Activated CD4-positive, alpha-beta T cell treated with anti-CD3 and anti-CD28 coated beads, Interleukin-2, amount 50 U/mL, for 16 hours (primary cell): ENCODE measurements at regions not wholly inside any gene's neighbourhood (a gene's known extent, or its start where the extent isn't known, plus 50 kb on each side); places are given as distances from the start of the nearest gene placed in this dataset.

ENCODE experiments used
- DNase-seq: peaks from one replicate; pipeline ENCODE4 v3.0.0-alpha.2; 2020

DNA sequence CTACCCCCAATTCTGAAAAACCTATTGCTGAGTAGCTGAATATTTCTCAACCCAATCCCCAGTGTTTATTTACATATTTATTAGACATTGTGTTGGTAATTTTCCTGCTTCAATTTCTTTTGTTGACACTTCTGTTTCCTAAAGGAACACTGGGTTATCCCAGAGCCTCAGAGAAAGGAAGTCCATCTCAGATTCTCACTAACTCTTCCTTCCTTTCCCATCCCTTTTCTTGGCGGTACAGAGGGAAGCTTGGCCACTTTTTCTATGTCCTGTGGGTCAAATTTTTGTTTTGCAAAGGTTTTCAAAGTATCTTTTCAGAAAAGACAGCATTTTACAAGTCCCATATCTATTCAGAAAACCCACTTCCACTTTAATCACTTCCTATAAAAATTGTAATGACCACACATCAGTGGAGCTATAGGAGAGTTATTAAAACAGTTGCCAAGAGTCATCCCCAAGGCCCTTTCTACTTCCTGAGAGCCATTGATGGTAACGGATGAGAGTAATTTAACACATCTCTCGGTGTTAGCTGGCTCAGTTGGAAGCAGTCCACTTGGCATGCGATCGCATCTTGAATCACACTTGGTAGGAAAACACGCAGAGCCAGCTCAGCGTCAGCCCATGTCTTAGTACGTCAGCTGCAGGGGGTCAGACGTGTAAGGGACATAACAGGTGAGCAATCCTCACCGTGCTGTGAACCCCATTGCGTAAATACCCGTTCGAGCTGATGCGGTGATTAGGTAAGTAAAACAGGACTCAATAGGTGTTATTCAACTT is 231.1 kb upstream of the ADARB2 start:
- no peak for DNase-seq

DNA sequence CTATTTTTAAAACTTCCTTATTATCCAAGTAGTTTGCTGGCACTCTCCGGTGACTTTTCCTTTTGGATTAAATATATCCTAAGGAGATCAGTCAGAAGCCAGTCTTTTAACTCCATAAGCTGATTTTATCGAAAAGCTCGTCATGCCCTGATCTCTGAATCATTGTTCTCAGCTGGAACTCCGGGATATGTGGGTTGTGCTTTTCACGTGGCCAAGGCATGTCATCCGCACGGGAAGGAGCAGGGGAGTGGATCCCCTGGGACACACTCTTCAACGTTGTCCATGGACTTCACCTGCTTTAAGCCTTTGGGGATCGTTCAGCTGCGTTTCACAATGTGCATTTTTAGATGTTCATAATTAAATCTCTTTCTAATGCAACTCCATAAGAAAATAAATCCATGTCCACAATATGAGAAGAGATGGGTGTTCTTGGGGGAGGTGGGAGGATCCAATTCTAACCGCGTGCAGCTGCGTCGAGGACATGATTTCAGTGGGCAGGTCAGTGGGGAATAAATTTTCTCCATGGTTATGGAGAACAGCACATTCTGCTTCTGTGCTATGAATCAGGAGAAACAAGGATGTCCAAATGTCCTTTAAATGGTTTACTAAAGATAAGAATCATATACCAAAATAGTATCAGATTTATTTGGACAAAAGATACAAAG is 229.5 kb upstream of the ADARB2 start:
- DNase-seq: no peak

DNA sequence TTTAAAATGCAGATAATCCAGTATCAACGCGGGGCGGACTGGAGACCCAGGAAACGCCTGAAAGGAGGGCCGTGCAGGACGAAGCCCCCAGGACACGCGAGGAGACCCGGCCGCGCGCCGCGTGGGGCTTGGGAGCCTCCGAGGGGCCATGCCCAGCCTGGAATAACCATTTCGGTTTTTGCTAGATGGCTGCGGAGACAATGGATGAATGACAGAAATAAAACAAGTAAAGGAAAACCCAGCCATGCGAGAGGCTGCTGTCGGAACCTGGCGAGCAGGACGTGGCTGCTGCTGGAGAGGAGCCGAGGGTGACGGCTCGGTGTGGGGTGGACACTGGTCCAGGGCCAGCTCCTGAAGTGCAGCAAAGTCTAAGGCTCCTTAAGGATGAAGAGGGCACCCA is 227.2 kb upstream of the ADARB2 start:
- no peak for DNase-seq

- no peak for DNase-seq
These were observed 226.0 kb upstream of the ADARB2 start for GRCh38 chr10:1963341-1963740.

DNA sequence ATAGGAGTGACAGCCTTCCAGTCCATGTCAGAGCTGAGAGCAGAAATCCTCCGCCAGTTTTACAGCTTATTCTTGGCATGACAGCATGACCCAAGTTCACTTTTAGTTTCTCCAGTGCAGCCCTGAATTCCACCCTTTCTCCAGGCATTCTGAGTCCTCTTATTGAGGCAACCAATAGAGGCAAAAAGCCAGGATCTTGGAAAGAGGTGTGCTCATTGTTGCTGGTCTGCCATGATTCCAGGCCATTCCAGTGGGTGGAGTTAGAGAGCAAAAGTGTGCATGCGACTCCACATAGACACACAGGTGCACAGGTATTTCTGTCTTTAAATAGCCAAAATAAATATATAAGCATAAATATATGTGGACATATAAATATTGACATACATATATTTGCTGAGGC is 224.7 kb upstream of the ADARB2 start:
- no peak for DNase-seq

GRCh38 chr10:1960982-1961381 is 223.7 kb upstream of the ADARB2 start:
- DNase-seq: no peak

GRCh38 chr10:1957057-1957456 is 219.7 kb upstream of the ADARB2 start:
- DNase-seq: no peak

DNA sequence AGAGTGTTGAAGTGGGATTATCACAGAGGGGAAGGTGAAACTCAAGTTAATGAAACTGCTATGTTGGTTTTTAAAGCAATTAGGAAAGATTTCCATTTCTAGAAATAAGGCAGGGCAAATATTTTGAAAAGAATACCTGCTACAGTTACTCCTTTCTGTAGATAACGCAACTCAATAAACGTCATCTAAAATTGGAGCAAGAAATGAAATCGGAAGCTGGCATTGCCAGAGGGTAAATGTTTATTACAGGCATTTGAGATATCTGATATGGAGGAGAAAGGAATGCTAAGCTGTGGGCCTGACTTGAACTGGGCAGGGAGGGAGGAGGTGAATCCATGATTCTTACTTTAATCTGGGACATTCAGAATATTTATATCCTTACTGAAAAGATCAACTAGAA is 217.0 kb upstream of the ADARB2 start:
- DNase-seq: no peak

DNA sequence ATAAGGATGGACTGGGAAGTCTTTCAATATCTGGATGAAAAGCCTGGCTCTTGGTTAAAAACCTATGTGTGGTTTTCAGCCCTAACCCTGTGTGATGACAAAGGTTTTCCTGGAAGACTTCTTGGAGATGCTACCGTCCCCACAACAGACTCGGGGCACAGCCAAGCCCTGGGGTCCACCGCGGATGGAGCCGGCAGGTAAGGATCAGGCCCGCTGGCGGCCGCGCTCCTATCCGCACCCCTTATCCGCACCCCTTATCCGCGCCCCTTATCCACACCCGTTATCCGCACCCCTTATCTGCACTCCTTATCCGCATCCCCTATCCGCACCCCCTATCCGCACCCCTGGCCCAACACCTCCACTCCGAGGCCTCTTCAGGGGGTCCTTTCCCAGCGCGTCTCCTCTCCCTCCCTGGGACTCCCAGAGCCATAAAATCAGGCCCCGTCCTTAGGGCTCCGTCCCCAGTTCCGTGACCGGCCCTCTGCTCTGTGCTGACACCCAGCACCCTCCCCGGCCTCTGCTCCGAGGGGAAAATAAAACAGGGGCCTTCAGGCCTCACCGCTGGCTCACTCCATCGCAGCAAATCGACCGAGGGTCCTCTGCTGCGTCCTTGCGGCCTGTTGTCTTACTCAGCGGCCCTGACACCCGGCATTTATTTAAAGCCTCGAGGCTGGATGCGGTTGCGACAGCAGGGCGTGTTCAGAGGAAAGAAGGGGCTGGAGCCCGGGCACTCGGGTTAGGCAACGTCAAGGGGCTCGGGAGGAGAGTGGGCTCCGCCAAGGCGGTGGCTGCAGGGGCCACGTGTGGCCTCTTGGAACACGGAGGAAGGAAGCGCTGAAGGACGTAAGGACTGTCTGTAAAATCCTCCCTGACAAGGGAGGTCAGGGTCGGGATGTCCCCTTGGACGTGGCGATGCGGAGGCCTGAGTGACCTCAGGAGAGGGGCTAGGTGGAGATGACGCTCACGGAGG is 215.1 kb upstream of the ADARB2 start:
- no peak for DNase-seq

DNA sequence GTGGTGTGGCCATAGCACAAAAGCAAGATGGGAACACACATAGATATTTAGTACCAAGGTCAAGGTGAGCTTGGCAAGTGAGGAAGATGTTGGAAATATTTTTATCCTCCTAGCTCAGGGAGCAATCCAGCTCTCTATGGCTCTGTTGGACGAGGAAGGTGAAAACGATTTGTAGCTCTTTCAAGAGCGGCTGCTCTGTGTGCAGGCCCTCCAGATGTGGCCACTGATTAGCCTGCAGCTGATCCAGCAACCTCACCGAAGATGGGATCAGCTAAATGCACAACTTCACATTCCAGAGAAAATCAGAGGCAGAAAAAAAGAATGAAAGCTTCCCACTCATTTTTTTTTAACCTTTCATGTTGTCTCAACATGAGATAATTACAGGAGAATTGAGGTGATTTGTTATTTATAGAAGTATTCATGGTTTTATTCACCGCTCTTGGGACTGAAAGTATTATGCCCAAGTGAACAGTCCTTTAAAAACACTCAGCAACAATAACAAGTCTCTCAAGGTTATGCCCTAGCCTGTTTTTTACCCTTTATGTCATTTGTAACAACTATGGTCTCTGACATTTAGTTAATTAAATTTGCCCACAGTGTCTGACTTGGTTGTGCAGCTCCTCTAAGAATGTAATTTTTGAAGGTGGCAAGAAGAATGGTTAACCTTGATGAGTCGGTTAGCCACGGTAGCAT is 213.6 kb upstream of the ADARB2 start:
- no peak for DNase-seq

GRCh38 chr10:1947464-1948003 is 210.2 kb upstream of the ADARB2 start:
- no peak for DNase-seq

GRCh38 chr10:1944487-1944886 is 207.2 kb upstream of the ADARB2 start:
- no peak for DNase-seq

DNA sequence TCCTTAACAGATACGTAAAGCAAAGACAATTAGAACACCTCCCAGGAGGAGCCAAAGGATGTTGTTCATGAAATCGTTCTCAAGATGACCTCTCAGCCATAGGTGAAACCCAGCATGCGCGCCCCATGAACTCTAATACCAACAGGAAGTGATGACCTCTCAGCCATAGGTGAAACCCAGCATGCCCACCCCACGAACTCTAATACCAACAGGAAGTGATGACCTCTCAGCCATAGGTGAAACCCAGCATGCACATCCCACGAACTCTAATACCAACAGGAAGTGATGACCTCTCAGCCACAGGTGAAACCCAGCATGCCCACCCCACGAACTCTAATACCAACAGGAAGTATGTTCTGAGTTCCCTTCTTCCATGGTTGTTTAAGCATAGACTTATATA is 205.2 kb upstream of the ADARB2 start:
- no peak for DNase-seq

DNA sequence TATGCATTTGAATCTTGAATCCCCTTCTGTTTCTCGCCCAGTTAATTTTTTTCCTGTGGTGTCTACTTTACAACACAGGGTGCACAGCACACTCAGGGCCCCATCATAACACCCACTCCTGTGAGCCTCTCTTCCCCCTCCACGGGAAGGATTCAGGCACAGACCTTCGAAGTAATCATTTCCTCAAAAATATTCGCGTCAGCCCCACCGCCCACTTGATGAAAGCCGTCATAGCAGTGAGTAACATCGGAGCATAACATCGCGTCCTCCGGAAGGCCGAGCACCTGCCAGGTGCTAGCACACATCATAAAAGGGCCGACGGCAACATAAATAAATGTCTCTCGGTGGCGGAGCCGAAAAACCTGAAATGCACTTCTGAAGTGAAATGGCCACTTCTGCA is 201.7 kb upstream of the ADARB2 start:
- DNase-seq: no peak

- DNase-seq: peak; percentile 8
These were observed 201.0 kb upstream of the ADARB2 start for GRCh38 chr10:1938317-1938716.

- no peak for DNase-seq
These were observed 198.6 kb upstream of the ADARB2 start for GRCh38 chr10:1935912-1936311.

DNA sequence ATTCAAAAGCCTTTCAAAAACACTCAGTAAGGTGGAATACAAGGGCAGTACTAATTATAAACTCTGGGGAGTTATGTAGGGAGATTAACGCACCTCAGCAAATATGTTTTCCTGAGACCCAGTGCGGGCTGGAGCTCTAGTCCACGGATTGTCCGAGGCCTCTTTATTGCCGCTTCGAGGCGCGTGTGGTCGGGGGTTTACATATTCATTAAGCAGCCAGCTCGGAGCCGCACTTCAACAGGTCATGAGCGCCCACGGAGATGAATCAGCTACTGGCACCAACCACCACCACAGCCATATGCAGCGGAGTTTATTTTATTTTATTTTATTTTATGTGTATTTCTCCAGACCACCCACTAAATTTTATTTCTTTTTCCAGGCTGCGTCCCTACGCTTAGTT is 195.9 kb upstream of the ADARB2 start:
- no peak for DNase-seq

- DNase-seq: no peak
These were observed 195.4 kb upstream of the ADARB2 start for GRCh38 chr10:1932692-1933094.

GRCh38 chr10:1928606-1929005 is 191.3 kb upstream of the ADARB2 start:
- DNase-seq: no peak

- no peak for DNase-seq
These were observed 186.7 kb upstream of the ADARB2 start for GRCh38 chr10:1923998-1924397.

DNA sequence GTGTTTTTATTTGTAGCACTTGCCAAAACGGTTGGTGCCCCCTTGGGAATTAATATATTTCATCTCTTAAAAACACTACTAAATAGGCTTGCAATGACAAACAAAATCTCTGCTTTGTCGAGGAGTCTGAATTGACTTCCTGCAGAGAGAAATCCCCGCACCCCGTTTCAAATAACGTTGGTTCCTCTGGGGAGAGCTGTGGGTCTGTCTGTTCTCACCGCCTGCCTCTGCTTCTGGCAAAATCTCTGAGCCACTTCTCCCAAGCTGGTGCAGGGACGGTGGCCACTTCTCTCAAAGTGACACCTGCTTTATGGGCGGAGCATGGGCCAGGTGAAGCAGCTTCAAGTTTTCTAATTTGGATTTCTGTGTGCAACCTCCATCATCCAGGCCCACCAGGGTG is 186.3 kb upstream of the ADARB2 start:
- DNase-seq: no peak

DNA sequence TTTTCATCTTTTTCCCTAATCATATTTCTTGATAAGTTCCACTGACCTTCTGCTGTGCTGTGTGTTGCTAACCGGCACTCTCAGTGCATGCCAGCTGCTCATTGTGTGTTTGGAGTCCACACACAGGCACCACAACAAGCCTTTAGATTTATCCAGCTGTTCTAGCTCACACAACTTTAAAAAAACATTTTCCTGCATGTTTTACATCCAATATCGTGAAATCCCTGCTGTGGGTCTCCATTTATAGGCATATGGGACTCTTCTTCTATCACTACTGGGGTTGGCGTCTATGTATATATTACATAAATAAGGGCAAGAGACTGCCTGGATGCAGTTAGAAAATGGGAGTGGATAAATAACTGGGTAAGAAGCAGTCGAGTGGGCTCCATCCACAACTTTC is 183.6 kb upstream of the ADARB2 start:
- no peak for DNase-seq

- no peak for DNase-seq
These were observed 182.8 kb upstream of the ADARB2 start for GRCh38 chr10:1920127-1920526.
